IMR-90 (cell line): ENCODE measurements at regions not wholly inside any gene's neighbourhood (a gene's known extent, or its start where the extent isn't known, plus 50 kb on each side); places are given as distances from the start of the nearest gene placed in this dataset.

Experiments
- ATAC-seq: fragments of 200-7000 bp; cut with Tn5 transposase; 2 replicates; pipeline ENCODE4 v1.9.1; 2020; ENCODE audit warnings: low read depth, mild to moderate bottlenecking, moderate library complexity
- BruUV-seq: library from RNA; stranded (reverse); fragments of 400-500 nt; replicated peaks from 2 replicates; lab custom pipeline; 2021; lab: Mats Ljungman, UMichigan
- CTCF ChIA-PET: fragments of 300-600 bp; formaldehyde crosslinking; extraction: SDS; loops from one replicate; lab custom pipeline; 2021; ENCODE audit warnings: antibody characterized with exemption; lab: Yijun Ruan, JAX
- POLR2A ChIA-PET: fragments of 300-600 bp; sonication (Branson Sonifier 250); formaldehyde crosslinking; loops from one replicate; lab custom pipeline; 2022; ENCODE audit warnings: antibody characterized with exemption; ENCODE audit not compliant: unreplicated experiment; lab: Charles Lee
- DNase-seq: peaks from one replicate; pipeline ENCODE4 v3.0.0; 2013
- H2AFZ ChIP-seq: replicated peaks from 2 replicates; pipeline ENCODE3; 2013; ENCODE audit warnings: low read length, mild to moderate bottlenecking; ENCODE audit not compliant: poor library complexity
- H2AK5ac ChIP-seq: 2 replicates; pipeline ENCODE4 v1.6.1; 2013; ENCODE audit warnings: low read depth, low read length, inconsistent platforms
- H2AK9ac ChIP-seq: replicated peaks from 2 replicates; pipeline ENCODE3; 2013; ENCODE audit warnings: mild to moderate bottlenecking, low read depth, low read length, moderate library complexity; ENCODE audit not compliant: poor library complexity
- H2BK120ac ChIP-seq: 2 replicates; pipeline ENCODE4 v1.6.1; 2013; ENCODE audit warnings: low read depth, low read length, inconsistent platforms
- H2BK15ac ChIP-seq: 3 replicates; pipeline ENCODE4 v1.6.1; 2013; ENCODE audit warnings: low read depth, low read length, inconsistent platforms
- H2BK20ac ChIP-seq: 2 replicates; pipeline ENCODE4 v1.6.1; 2013; ENCODE audit warnings: low read depth, mild to moderate bottlenecking, inconsistent platforms, low read length, moderate library complexity
- H2BK5ac ChIP-seq: 2 replicates; pipeline ENCODE4 v1.6.1; 2013; ENCODE audit warnings: mild to moderate bottlenecking, low read depth, low read length, inconsistent platforms; ENCODE audit not compliant: poor library complexity, severe bottlenecking
- H3K14ac ChIP-seq: replicated peaks from 2 replicates; pipeline ENCODE4 v1.6.1; 2013; ENCODE audit warnings: low read depth, low read length, inconsistent platforms
- H3K18ac ChIP-seq: 2 replicates; pipeline ENCODE4 v1.6.1; 2013; ENCODE audit warnings: low read depth, low read length, control low read depth
- H3K23ac ChIP-seq: 2 replicates; pipeline ENCODE4 v1.6.1; 2013; ENCODE audit warnings: low read depth, low read length, inconsistent platforms
- H3K27ac ChIP-seq: 2 replicates; pipeline ENCODE4 v1.5.1; 2013; ENCODE audit warnings: mild to moderate bottlenecking, control low read depth, low read length; ENCODE audit not compliant: insufficient read depth
- H3K27me3 ChIP-seq: 2 replicates; pipeline ENCODE4 v1.6.1; 2013; ENCODE audit warnings: low read length; ENCODE audit not compliant: control insufficient read depth, insufficient read depth
- H3K36me3 ChIP-seq: 2 replicates; pipeline ENCODE4 v1.6.1; 2013; ENCODE audit warnings: low read length, mixed read lengths; ENCODE audit not compliant: control insufficient read depth, insufficient read depth
- H3K4ac ChIP-seq: 2 replicates; pipeline ENCODE4 v1.6.1; 2013; ENCODE audit warnings: low read depth, low read length, inconsistent platforms
- H3K4me1 ChIP-seq: 2 replicates; pipeline ENCODE4 v1.6.1; 2013; ENCODE audit warnings: low read length, mixed read lengths; ENCODE audit not compliant: control insufficient read depth, insufficient read depth
- H3K4me2 ChIP-seq: 2 replicates; pipeline ENCODE4 v1.6.1; 2013; ENCODE audit warnings: low read depth, mild to moderate bottlenecking, control low read depth, low read length, moderate library complexity
- H3K4me3 ChIP-seq: 2 replicates; pipeline ENCODE4 v1.5.1; 2013; ENCODE audit warnings: low read depth, mild to moderate bottlenecking, control low read depth, low read length, moderate library complexity; ENCODE audit not compliant: insufficient read depth
- H3K56ac ChIP-seq: 2 replicates; pipeline ENCODE4 v1.6.1; 2013; ENCODE audit warnings: low read length, inconsistent platforms; ENCODE audit not compliant: insufficient read depth; ENCODE audit errors: extremely low read depth
- H3K79me1 ChIP-seq, 2 experiments: 2 replicates each; pipeline ENCODE4 v1.6.1; 2013; ENCODE audit warnings: low read length in 2 of 2, inconsistent platforms in 1 of 2, low read depth in 1 of 2
- H3K9ac ChIP-seq: 2 replicates; pipeline ENCODE4 v1.6.1; 2013; ENCODE audit warnings: low read depth, low read length, control low read depth
- H3K9me1 ChIP-seq: 2 replicates; pipeline ENCODE4 v1.6.1; 2013; ENCODE audit warnings: low read length, inconsistent platforms; ENCODE audit not compliant: insufficient read depth
- H3K9me3 ChIP-seq: 2 replicates; pipeline ENCODE4 v1.6.1; 2013; ENCODE audit warnings: low read length; ENCODE audit not compliant: control insufficient read depth, insufficient read depth
- H4K20me1 ChIP-seq: 2 replicates; pipeline ENCODE4 v1.6.1; 2013; ENCODE audit warnings: low read length, inconsistent platforms; ENCODE audit not compliant: insufficient read depth
- H4K5ac ChIP-seq: 2 replicates; pipeline ENCODE4 v1.6.1; 2013; ENCODE audit warnings: mild to moderate bottlenecking, low read depth, low read length, control low read depth
- H4K8ac ChIP-seq, 2 experiments: 2 replicates each; pipeline ENCODE4 v1.6.1; 2013; ENCODE audit warnings: low read depth in 2 of 2, low read length in 2 of 2, control low read depth in 1 of 2, inconsistent platforms in 1 of 2
- H4K91ac ChIP-seq: 2 replicates; pipeline ENCODE4 v1.6.1; 2013; ENCODE audit warnings: low read depth, low read length, inconsistent platforms; ENCODE audit not compliant: insufficient read depth
- CEBPB ChIP-seq: IDR thresholded peaks from 2 replicates; pipeline ENCODE4 v1.6.1; 2012; ENCODE audit warnings: low read depth, low read length, improper control_type of control experiment
- FOS ChIP-seq: fragments of 150-350 bp; IDR thresholded peaks from 2 replicates; pipeline ENCODE4 v1.6.1; 2016; ENCODE audit warnings: low read depth, low read length
- NFE2L2 ChIP-seq: fragments of 150-350 bp; IDR thresholded peaks from 2 replicates; pipeline ENCODE4 v1.6.1; 2016; ENCODE audit warnings: low read depth, mild to moderate bottlenecking, low read length
- POLR2A ChIP-seq: IDR thresholded peaks from 2 replicates; pipeline ENCODE4 v1.6.1; 2012; ENCODE audit warnings: mild to moderate bottlenecking, low read depth, low read length
- SMC3 ChIP-seq: fragments of 150-350 bp; IDR thresholded peaks from 2 replicates; pipeline ENCODE4 v1.6.1; 2016; ENCODE audit warnings: low read depth, mild to moderate bottlenecking, antibody characterized with exemption, low read length, moderate library complexity
- WGBS, 2 experiments: methylation state at CpG; one replicate each; pipeline versions ENCODE4 v1.1.5 to v1.1.7; 2013; ENCODE audit warnings: missing lambda C conversion rate in 2 of 2; ENCODE audit not compliant: insufficient read length in 1 of 2; ENCODE audit errors: extremely low coverage in 2 of 2; 5-methylcytosine and 5-hydroxymethylcytosine counted together
- dilution Hi-C: fragments of 300-500 bp; cut with HindIII; formaldehyde crosslinking; loops from one replicate; pipeline ENCODE4 v1.14.3; 2018; ENCODE audit warnings: low sequenced_read_pairs; ENCODE audit not compliant: unreplicated experiment
- in situ Hi-C: fragments of 300-500 bp; cut with MboI; formaldehyde crosslinking; loops from 3 replicates; pipeline ENCODE4 v1.14.3; 2019; ENCODE audit warnings: low sequenced_read_pairs, inconsistent platforms, mixed read lengths
- intact Hi-C: fragments of 100-400 bp; cut with micrococcal nuclease; formaldehyde crosslinking; loops from 2 replicates; pipeline ENCODE4 v1.10.0; 2022
- TF ChIP-seq, protein P1 (sequence below): fragments of 150-350 bp; IDR thresholded peaks from 2 replicates; pipeline ENCODE4 v1.6.1; 2016; ENCODE audit warnings: low read depth, mild to moderate bottlenecking, low read length, moderate library complexity, borderline replicate concordance

DNA sequence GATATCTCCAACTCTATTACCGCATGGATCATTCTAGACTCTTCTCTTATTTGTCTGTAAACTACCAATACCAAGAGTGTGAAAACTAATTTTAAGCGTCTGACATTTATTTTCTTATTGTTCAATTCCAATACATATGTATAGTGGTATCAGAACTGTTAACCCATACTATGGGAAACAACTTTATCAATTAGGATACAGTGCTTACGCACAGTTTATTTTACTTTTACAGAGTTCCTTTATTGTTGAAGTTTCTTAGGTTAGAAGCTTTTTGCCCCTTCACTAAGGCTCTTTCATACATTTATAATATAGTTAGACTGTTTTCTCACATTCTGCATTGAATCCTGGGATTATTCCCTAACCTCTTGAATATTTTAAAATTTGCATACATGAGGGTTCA is 198.8 kb upstream of the RGPD4 start:
- ATAC-seq, result no peak
- Histone ChIP-seq H2BK15ac (no peak overlapping the region), H4K8ac (no peak overlapping the region), H3K36me3 (no peaks in the 10 kb centered on the region), H3K4me1 (no peaks in the 10 kb centered on the region), H4K20me1 (no peaks in the 10 kb centered on the region), H2AK5ac (no peak overlapping the region), H3K79me1 (no peaks in the 10 kb centered on the region), H3K56ac (no peak overlapping the region), H2BK20ac (no peak overlapping the region), H3K23ac (no peak overlapping the region), H3K27me3 (no peaks in the 10 kb centered on the region), H3K9me1 (no peaks in the 10 kb centered on the region), H3K9me3 (no peaks in the 10 kb centered on the region), H2AFZ (no peak overlapping the region), H2BK120ac (no peak overlapping the region), H3K4me2 (no peak overlapping the region), H2BK5ac (no peak overlapping the region), H2AK9ac (no peak overlapping the region), H4K91ac (no peak overlapping the region), H3K4me3 (no peak overlapping the region), H3K18ac (no peak overlapping the region), H3K9ac (no peak overlapping the region), H4K5ac (no peak overlapping the region), H3K27ac (no peak overlapping the region), H3K4ac (no peak overlapping the region), H3K14ac (no peak overlapping the region)
- dilution Hi-C loops, result no loop called here
- TF ChIP-seq SMC3, result no peak
- TF ChIP-seq NFE2L2, result no peak
- no peak for TF ChIP-seq POLR2A
- TF ChIP-seq FOS, result no peak
- TF ChIP-seq CEBPB, result no peak
- TF ChIP-seq, protein P1, sequence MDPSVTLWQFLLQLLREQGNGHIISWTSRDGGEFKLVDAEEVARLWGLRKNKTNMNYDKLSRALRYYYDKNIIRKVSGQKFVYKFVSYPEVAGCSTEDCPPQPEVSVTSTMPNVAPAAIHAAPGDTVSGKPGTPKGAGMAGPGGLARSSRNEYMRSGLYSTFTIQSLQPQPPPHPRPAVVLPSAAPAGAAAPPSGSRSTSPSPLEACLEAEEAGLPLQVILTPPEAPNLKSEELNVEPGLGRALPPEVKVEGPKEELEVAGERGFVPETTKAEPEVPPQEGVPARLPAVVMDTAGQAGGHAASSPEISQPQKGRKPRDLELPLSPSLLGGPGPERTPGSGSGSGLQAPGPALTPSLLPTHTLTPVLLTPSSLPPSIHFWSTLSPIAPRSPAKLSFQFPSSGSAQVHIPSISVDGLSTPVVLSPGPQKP, result no peak
- no CpG with 5 or more reads among the region's 3 CpGs for WGBS, 2 experiments
- POLR2A ChIA-PET, result no interaction called here
- DNase-seq, result no peak
- intact Hi-C loops, result no loop called here
- in situ Hi-C loops, result no loop called here
- no TSS peak for BruUV-seq
- CTCF ChIA-PET, result no interaction called here
